Tibial nerve (tissue), 4 donors: ENCODE measurements at regions not wholly inside any gene's neighbourhood (a gene's known extent, or its start where the extent isn't known, plus 50 kb on each side); places are given as distances from the start of the nearest gene placed in this dataset.

ENCODE experiments used
- DNase-seq, 2 donors: peaks; one replicate each; pipeline ENCODE4 v3.0.0-alpha.2; 2019; ENCODE audit warnings: low spot score in 2 of 2
- H3K27ac ChIP-seq, 4 donors: fragments of 200-600 bp; sonication (generic) in 3 of 4; one replicate each; pipeline ENCODE4 v1.5.1; 2017 to 2019; ENCODE audit warnings: mild to moderate bottlenecking in 1 of 4
- H3K27me3 ChIP-seq, 2 donors: fragments of 200-600 bp; sonication (generic) in 1 of 2; one replicate each; pipeline versions ENCODE4 v1.5.1 to v1.6.0; 2017 to 2019
- H3K36me3 ChIP-seq, 3 donors: fragments of 200-600 bp; sonication (generic); one replicate each; pipeline ENCODE4 v1.5.1; 2018 to 2019
- H3K4me1 ChIP-seq, 4 donors: fragments of 200-600 bp; sonication (generic) in 3 of 4; one replicate each; pipeline ENCODE4 v1.5.1; 2017 to 2019
- H3K4me3 ChIP-seq, 4 donors: fragments of 200-600 bp; sonication (generic) in 3 of 4; one replicate each; pipeline ENCODE4 v1.5.1; 2017 to 2019; ENCODE audit warnings: mild to moderate bottlenecking in 1 of 4, moderate library complexity in 1 of 4
- H3K9me3 ChIP-seq, 4 donors: fragments of 200-600 bp; sonication (generic) in 3 of 4; one replicate each; pipeline ENCODE4 v1.5.1; 2017 to 2019
- CTCF ChIP-seq, 5 experiments: fragments of 200-600 bp in 3 of 5; fragments of 450-650 bp in 2 of 5; sonication (generic) in 3 of 5; IDR thresholded peaks; one replicate each; pipeline ENCODE4 v1.5.1; 2016 to 2019; ENCODE audit warnings: antibody characterized with exemption in 5 of 5, mild to moderate bottlenecking in 3 of 5, moderate library complexity in 2 of 5
- EP300 ChIP-seq, 2 donors: sonication (generic); formaldehyde crosslinking; IDR thresholded peaks; one replicate each; pipeline ENCODE4 v1.6.1; 2017; ENCODE audit warnings: antibody characterized with exemption in 2 of 2, mild to moderate bottlenecking in 1 of 2
- POLR2A ChIP-seq, 2 donors: fragments of 450-650 bp; IDR thresholded peaks; one replicate each; pipeline ENCODE4 v1.6.1; 2017; ENCODE audit warnings: antibody characterized with exemption in 2 of 2, mild to moderate bottlenecking in 2 of 2, moderate library complexity in 2 of 2
- WGBS, 2 donors: methylation state at CpG; one replicate each; pipeline ENCODE4 v1.1.5; 2018; 5-methylcytosine and 5-hydroxymethylcytosine counted together

GRCh38 chr15:80343554-80343992 is 60.6 kb upstream of the ARNT2 start:
- H3K9me3 ChIP-seq: no peaks in the 10 kb centered on the region
- H3K36me3 ChIP-seq: no peaks in the 10 kb centered on the region
- H3K4me1 ChIP-seq: no peaks in the 10 kb centered on the region
- no peaks in the 10 kb centered on the region for H3K27me3 ChIP-seq
- no peak for DNase-seq
- H3K27ac ChIP-seq: no peak overlapping the region
- H3K4me3 ChIP-seq: no peak overlapping the region
- WGBS, 2 donors: 66 to 71% methylated on average over 3 of the region's 3 CpGs
- no peak for TF ChIP-seq POLR2A (IDR thresholded peaks at IDR 0.05)
- no peak for TF ChIP-seq CTCF (IDR thresholded peaks at IDR 0.05)
- no peak for TF ChIP-seq EP300 (IDR thresholded peaks at IDR 0.05)

GRCh38 chr15:80350941-80351610 is 53.1 kb upstream of the ARNT2 start:
- no peak overlapping the region for H3K4me3 ChIP-seq
- H3K4me1 ChIP-seq: no peaks in the 10 kb centered on the region
- no peak for DNase-seq
- 49 to 50% methylated on average over 1 of the region's 1 CpG for WGBS, 2 donors
- H3K36me3 ChIP-seq: no peaks in the 10 kb centered on the region
- TF ChIP-seq EP300 (IDR thresholded peaks at IDR 0.05): no peak
- no peak overlapping the region for H3K27ac ChIP-seq
- no peaks in the 10 kb centered on the region for H3K9me3 ChIP-seq
- no peaks in the 10 kb centered on the region for H3K27me3 ChIP-seq
